GM12891 (cell line): ENCODE measurements at regions not wholly inside any gene's neighbourhood (a gene's known extent, or its start where the extent isn't known, plus 50 kb on each side); places are given as distances from the start of the nearest gene placed in this dataset.

Experiments
- PAX5 ChIP-seq: IDR thresholded peaks from 2 replicates; pipeline ENCODE4 v1.6.1; 2011; ENCODE audit warnings: low read length, moderate library complexity, mild to moderate bottlenecking; ENCODE audit not compliant: insufficient read depth, severe bottlenecking
- POLR2A ChIP-seq: IDR thresholded peaks from 2 replicates; pipeline ENCODE4 v1.6.1; 2011; ENCODE audit warnings: low read depth, low read length, control low read depth
- POLR2AphosphoS5 ChIP-seq: IDR thresholded peaks from 2 replicates; pipeline ENCODE4 v1.6.1; 2011; ENCODE audit warnings: low read depth, low read length, control low read depth
- SPI1 ChIP-seq: IDR thresholded peaks from 2 replicates; pipeline ENCODE4 v1.6.1; 2011; ENCODE audit warnings: low read depth, low read length, control low read depth
- TAF1 ChIP-seq: IDR thresholded peaks from 2 replicates; pipeline ENCODE4 v1.6.1; 2011; ENCODE audit warnings: low read depth, low read length, control low read depth

- TF ChIP-seq POLR2A, result no peak
- TF ChIP-seq POLR2AphosphoS5, result no peak
- TF ChIP-seq SPI1, result no peak
- no peak for TF ChIP-seq TAF1
- no peak for TF ChIP-seq PAX5
These were observed 65.9 kb upstream of the HPF1 start for GRCh38 chr4:169823685-169824084.
